Right lobe of liver (tissue), 4 donors: ENCODE measurements at regions not wholly inside any gene's neighbourhood (a gene's known extent, or its start where the extent isn't known, plus 50 kb on each side); places are given as distances from the start of the nearest gene placed in this dataset.

Experiments used
- CTCF ChIP-seq, 4 donors: fragments of 200-600 bp in 3 of 4; fragments of 450-650 bp in 1 of 4; IDR thresholded peaks; one replicate each; pipeline versions ENCODE4 v1.5.1 to v1.8.0; 2016 to 2022; ENCODE audit warnings: antibody characterized with exemption in 4 of 4, mild to moderate bottlenecking in 2 of 4
- POLR2A ChIP-seq: fragments of 450-650 bp; IDR thresholded peaks from one replicate; pipeline ENCODE4 v1.6.1; 2017; ENCODE audit warnings: antibody characterized with exemption, mild to moderate bottlenecking
- donor health status: DM: no; HTN: no; CAD: no.
- donor health status: DM: no; HTN: no; CAD: no.
- donor health status: DM: no; HTN: yes; CAD: no.

- TF ChIP-seq CTCF (IDR thresholded peaks at IDR 0.05) (no peak), POLR2A (no peak)
These were observed 384.7 kb downstream of the SRGAP2C start for GRCh38 chr1:121569428-121569827.
